NCI-H82 treated with DMSO at 0.1 percent for 48 hours (cell line): ENCODE measurements at regions not wholly inside any gene's neighbourhood (a gene's known extent, or its start where the extent isn't known, plus 50 kb on each side); places are given as distances from the start of the nearest gene placed in this dataset.
A peak's percentile ranks its signal among the peaks of the same experiment; 100 is the strongest.

ENCODE experiments used
- DNase-seq: peaks from one replicate; lab custom pipeline; 2025; ENCODE audit not compliant: unreplicated experiment; lab: John Stamatoyannopoulos, UW

DNA sequence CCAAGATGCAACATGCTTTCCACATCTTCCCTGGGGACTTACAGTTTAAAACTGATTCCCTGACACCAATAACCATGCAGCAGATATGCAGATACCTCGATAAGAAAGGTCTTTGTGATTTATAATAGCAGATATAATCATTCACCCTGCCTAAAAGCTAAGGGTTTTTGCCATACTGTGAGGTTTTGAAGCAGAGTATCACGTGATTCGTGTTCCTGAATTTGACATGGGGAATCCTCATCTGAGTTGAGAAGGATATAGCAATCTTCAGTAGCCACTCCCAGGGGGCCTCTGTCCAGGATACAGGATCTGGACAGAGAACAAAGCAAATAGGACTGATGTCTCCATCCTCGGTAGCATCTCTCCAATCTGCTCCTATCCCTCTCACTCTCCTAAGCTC is 79.1 kb upstream of the SDK2 start:
- no peak for DNase-seq

DNA sequence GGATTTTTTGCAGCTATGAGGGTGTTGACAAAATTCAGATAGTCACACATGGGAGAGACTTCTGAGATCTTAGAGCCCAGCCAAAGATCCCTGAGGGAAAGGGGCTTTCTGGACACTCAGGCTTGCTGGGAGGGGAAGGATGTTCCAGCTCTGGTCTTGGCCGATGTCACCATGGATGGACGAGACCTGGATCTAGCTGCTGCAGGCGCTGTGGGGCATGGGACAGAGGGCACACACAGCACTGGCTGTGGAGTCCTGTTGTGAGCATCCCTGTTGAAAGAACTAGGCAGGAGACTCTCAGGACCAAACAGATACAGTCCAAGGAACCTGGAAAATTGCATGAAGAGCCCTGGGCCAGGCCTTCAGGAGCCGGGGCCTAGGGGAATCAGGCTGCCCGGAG is 80.1 kb upstream of the SDK2 start:
- DNase-seq = no peak

DNA sequence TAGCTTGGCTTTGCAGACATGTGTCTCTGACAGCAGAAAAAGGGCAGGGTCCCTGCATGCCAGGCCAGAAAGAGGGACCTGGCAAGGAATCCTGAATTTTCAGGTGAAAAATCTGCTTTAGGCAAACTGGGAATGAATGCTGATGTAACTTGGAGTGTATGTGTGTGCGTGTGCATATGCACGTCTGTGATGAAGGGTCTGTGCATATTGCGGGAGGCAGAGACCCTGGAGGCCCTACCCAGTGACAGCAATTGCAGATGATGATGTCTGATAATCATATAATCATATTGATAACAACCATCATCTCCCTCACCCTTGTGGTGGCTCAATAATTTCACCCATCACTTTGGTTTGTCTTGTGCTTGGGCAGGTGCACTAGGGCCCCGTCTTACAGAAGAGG is 80.7 kb upstream of the SDK2 start:
- DNase-seq = no peak

DNA sequence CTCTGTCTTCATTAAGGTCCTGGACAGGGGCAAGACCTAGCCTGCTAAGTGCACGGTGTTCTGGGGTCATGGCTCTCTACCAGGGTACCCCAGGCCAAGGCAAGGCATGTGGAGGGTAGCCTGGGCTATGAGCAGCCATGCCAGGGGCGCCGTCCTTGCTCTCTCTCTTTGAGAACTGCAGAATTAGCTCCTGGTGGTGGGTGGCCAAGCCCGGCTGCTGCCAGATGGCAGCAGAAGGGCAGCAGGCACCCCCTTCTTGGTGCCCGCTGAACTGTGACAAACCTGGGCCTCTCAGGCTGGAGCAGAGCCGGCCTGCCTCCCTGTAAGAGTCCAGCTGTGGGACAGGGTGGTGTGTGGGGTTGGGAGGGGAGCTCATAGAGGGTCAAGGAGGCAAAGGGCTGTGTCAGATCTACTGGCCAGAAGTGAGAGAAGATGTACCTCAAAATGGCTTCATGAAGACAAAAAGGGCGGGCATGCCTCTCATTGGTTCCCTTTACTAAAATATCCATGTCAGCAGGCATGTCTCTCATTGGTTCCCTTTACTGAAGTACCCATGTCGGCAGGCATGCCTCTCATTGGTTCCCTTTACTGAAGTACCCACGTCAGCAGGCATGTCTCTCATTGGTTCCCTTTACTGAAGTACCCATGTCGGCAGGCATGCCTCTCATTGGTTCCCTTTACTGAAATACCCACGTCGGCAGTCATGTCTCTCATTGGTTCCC is 81.7 kb upstream of the SDK2 start:
- DNase-seq = no peak

DNA sequence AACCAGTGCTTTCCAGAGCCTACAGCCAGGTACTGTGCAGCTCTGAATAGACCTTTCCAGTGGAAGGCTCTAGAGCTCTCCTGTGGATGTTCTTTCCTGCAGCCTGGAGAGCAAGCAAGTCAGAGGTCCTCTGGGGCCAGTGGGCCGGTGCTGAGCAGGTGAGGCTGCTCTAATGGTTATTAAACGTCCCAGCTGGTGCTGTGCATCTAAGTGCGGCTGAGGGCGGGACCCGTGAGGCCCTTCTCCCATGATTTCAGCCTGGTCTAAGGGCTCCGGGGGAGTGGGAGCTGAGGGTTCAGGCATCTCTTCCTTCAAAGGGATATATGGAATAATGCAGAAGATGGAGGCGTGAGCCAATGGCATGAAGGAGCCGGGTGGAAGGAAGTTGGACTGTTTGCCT is 83.7 kb upstream of the SDK2 start:
- no peak for DNase-seq

DNA sequence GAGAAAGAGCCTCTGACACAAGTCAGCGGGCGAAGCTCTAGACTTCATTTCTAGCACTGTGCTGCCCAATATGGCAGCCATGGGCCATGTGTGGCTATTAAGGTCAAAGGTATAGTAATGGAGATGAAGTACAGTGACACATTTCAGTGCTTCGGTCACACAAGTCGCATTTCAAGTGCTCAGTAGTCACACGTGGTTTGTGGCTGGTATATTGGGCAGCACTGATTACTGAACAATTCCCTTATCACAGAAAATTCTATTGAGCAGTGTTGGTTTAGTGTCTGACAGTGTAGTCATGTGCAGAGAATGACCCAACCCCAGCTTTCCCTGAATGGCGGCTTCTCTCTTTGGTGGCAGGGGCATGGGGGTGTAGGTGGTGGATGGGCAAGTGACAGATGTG is 84.9 kb upstream of the SDK2 start:
- no peak for DNase-seq

DNA sequence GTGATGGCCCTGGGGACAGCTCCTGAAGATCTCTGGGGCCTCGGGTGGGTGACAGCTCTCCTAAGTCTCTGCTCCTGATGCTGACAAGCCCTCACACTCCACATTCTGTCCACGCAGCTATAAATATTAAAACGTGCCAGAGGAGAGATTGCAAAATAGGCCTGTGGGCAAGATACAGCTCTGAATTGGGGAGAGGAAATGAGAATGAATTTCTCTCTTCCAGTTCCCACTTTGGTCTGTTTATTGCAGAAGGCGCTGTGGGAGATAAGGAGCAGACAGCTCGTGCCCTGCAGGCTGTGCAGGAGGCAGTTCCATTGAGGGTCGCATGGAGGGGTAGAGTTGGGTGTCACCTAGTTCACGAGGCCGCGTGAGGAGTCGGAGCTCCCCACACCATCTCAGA is 87.5 kb upstream of the SDK2 start:
- DNase-seq = no peak

DNA sequence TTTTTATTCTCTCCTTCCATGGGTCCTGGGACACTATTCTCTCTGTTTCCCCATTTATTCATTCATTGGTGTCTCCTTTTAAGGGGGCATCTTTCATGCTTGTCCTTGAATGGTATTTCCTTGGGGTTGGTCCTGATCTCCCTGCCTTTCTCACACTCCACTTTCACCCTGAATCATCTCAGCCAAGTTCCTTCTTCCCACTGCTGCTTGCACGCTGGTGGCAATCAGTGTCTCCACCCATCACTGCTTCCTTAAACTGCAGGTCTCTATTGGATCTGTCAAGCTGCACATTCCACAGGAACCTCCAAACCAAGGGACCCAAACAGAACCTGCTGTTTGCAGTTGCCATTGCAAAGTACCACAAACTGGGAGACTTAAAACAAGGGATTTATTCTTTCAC is 89.3 kb upstream of the SDK2 start:
- no peak for DNase-seq

DNA sequence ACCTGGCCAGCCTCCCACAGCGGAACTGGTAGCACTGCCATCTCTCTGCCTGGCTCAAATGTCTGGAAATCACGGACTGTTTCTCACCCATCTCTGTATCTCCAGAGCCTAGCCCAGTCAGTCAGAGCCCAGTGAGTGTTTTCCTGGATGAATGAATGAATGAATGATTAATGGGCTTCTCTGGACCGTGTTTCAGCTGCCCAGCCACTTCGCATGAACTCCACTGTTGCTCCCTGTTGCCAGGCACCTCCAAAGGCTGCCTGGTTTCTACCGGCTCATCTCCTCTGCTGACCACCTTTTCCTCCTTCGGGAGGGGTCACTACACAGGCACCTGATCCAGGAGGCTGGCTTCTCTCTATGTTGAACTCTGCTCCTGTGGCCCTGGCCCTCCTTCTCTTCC is 91.0 kb upstream of the SDK2 start:
- no peak for DNase-seq

DNA sequence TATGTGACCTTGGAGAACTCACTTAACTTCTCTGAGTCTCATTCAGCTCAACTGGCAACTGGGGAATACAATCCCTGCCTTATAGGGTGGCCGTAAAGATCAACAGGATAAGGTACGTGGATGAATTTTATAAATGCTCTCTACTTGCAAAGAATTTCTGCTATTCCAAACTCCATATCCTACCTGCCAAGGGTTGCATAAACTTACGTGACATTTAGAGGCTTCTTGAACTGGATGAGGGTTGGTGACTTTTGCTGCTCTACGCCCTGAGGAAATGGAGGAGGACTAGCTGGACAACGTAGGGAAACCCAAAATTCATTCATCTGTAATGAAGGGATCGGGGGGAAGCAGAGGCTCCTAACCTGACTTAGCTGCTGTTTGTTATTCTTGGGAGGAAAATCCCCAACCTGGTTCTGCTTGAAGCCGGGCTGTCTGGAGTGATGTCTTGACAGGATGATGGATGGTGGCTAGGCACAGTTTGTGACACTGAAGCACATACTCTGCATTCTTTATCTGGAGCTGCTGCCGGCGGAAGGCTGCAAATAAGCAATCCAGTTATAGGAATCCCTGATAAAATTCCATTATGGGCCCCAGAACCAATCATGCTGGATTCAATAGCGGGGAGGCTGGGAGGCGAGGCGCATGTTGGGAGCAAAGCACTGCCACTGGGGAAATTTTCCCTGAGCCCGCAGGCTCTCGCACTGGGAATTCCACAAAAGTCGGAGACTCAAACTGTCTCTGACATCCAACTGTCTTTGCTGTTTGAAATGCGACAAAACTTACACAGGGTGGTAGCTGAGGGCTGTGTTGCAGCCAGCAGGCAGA is 94.7 kb upstream of the SDK2 start:
- DNase-seq = peak; percentile 53

DNA sequence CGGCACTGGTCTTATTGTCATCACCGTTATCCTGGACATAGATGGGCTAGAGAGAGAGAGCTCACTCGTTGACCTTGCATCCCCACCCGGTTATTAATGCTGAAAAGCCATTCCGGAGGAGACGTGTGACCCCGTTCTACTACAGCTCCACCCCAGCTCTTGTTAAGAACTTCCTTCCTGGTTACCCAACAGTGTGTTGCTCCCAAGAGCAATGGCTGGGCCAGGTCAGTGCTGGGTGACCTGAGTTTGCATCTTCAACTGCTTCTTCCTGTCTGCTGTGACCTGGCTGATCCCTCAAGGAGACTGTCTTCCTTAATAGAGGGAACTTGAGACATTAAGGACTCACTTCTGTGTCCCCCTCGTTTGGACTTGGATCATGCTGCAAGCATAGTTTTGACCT is 96.1 kb upstream of the SDK2 start:
- no peak for DNase-seq

DNA sequence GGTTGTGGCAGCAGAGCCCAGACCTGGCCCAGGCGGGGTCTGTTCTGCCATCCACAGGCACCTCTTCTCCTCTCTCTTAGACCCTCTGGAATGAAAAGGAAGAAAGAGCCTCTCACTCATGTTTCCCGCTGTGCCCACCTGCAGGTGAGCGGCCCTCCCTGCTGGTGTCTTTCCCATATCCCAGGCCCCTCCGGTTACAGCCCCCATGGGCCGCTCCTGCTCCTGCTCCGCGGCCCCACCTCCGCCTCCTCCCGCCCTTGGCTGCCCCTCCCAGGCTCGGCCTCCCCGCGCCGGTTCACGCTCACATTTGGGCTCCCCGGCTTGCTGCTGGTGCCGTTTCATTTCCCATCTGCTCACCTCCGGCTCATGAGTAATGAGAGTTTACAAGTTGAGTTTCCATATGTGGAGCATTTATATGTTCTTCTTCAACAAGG is 98.7 kb upstream of the SDK2 start:
- DNase-seq = no peak

DNA sequence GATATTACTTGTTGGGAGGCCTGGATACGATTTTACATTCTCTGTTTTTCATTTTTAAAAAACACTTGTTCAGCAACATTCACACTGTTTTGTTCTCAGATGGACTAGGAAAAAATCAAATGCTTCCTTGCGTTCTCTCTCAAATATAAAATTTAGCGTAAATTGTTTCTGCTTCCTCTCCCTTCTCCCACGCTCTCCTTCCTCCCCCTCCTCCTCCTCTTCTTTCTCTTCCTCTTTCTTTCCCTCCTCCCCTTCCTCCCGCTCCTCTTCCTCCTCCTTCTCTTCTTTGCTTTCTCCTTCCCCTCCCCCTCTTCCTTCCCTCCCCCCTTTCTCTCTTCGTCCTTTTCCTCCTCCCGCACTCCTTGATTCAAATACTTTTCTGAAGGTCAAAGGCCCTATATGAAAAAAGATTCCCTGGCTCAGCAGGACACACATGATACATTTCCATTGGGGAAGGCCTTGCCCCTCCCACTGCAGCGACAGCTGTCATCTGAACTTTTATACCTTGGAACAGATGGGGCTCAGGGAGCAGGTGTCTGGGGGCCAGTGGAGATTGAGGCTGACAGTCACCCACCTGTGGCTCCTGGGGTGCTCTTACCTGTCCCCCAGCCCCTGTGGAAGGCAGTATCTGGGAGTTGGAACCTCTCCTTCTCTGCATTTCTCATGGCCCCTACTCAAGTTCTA is 99.4 kb upstream of the SDK2 start:
- peak; percentile 85 for DNase-seq

DNA sequence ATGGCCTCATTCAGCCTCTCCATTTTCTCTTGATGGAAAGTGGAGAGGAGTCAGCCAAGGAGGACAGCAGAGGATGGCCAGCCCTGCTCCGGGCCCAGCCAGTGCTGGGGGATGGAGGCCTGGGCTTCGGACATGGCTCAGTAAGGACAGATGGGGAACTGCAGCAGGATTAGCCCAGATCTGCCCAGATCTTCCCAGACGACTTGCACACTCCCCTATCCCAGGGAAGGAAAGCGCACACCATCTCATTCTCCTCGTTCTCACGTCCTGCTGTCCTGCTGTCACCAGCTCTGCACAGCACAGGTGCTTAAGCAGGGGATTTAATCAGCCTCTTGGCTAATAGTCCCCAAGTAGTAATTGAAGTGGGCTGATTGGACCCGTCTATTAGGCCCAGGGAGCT is 100.2 kb upstream of the SDK2 start:
- DNase-seq = peak; percentile 98

DNA sequence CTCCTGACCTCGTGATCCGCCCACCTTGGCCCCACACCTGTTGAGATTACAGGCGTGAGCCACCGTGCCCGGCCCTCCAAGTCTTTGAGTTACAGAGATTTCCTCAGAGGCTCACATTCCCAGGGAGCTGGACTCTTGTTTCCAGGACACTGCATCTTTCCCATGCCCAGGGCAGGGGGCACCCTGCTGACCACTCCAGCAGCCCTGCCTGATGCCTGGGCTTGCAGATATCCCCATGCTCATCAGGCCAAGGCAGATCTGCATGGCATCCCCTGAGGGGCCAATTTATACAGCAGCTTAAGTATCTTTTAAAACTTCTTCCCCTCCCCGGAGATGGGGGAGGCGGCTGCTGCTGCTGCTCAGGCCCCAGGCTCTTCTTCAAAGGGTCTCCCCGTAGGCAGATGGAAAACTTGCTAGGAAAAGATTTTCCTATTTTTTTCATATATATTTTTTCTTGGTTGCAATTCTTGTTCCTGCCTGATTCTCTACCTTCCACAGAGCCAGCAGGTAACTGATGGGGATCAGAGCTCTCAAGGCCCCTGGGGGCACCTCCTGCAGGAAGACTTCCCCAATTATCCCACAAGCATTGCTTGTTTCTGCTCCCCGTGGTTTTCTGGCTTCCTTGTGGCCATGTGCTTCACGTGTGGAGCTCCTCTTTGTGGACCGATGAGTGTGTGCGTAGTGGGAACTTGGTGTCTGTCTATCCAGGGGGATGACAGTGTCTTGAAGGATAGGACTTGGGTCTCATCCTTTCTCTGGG is 102.2 kb upstream of the SDK2 start:
- DNase-seq = no peak

DNA sequence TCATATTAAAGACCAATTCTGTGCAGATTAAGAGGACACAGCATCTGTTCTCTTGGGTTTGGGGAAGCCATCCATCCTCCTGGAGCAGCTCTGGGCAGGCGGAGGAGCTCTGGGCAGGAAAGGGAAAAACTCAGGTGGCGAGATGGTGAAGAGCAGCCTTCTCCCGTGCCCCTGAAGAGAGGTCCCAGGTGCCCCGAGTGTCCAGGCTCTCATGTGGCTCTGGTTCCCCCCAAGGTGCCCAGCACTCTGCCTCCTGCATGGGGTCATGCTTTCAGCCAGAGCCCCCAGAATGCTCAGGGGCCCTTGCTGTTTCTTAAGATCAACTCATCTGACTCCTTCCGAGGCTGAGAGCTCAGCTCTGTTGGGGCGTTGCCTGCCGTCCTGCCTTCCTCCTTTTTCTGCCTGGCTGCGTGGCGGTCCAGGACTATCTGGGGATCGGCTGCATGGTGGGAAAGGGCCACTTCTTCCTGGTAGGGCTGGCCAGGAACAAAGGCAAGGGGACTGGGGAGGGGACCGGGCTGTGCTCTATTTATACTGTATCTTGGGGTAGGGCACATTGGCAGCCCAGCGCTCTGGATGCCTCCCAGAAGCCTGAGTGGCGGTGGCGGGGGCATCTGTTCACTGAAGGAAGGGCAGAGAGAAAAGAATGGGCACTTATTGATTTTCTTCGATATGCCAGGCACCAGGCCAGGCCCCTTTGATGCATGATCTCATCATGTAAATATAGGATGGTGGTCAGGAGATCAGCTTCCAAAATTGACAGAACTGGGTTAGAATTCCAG is 103.2 kb upstream of the SDK2 start:
- peak; percentile 36 for DNase-seq

DNA sequence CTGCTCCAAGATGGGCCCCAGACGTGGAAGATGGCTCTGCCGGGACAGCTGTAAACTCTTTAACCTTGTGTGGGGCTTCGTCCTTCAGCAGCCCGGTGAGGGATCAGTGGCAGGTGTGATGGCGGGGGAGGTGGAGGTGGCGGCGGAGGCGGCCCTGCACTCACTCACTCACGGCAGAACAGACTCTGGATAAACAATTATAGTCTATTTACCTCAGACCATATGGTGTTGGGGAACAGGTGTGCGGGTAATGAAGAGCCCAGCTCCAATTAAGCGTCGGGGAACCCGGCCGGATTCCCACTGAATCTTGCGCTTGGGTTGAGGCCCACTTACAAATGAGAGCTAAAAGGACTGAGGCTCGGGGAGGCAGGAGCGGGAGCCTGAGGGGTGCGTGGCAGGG is 104.3 kb upstream of the SDK2 start:
- DNase-seq = peak; percentile 76

DNA sequence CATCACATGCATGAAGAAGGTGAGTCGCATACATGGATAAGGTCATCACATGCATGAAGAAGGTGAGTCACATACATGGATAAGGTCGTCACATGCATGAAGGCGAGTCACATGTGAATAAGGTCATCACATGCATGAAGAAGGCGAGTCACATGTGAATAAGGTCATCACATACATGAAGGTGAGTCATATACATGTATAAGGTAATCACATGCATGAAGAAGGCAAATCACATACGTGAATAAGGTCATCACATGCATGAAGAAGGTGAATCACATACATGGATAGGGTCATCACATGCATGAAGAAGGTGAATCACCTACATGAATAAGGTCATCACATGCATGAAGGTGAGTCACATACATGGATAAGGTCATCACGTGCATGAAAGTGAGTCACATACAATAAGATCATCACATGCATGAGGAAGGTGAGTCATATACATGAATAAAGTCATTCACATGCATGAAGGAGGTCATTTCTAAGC is 105.1 kb upstream of the SDK2 start:
- DNase-seq = no peak

DNA sequence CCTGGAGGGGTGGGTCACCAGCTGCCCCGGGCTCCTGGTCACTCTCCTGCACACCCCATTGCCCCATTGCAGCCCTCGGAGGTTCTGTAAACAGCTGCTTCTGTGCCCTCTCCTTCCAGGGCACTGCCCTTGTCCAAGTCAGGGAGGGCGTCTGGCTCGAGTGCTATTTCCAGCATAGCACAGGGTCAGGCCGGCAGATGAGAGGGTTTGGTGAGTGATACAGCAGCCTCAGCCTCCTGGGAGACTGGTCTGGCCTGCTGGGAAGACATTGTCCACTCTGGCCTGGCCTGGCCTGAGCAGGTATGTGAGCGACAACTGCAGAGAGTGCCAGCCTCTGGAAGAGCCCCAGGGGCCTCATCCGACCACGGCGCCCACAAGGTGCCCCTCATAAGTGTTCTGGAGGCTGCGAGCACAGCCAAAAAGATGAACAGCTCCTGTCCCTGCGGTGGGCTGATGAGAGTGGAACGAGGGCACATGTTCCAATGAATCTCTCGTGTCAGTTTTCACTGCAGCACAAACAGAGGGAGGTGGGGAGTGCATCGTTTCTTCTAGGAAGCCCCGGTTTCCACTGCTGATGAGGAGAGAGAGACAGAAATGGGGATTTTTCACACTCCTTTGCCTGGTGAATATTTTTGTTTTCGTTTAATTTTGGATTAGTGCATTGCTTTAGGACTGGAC is 105.8 kb upstream of the SDK2 start:
- DNase-seq = no peak

DNA sequence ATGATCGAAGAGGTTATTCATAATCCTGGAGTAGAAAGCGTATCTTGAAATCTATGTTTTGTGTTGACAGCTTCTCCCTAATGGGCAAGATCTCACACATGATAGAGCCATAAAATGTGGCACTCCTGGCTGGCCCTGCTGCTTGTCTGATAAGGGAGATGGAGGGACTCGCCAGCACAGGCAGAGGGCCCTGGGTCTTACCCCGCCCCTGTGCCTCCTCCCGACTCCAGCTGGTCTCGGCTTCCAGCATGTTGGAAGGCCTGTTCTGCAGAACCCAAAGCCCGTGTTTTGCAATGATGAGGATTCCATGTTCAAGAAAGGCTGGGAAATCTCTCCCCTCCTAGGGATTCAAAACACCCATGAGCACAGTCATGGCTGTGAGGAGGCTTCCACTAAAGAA is 106.7 kb upstream of the SDK2 start:
- DNase-seq = no peak
